ENCODE measurements at regions not wholly inside any gene's neighbourhood (a gene's known extent, or its start where the extent isn't known, plus 50 kb on each side); places are given as distances from the start of the nearest gene placed in this dataset.
"Not testable (repeated sequence)": the region's sequence is repeated elsewhere in the genome, so short reads cannot be mapped to it uniquely, and the experiment has no call there.

GRCh38 chr6:78694628-78695027 is 172.7 kb upstream of the IRAK1BP1 start:
- H3K27ac ChIP-seq (ENCODE audit: low read length); H3K36me3 ChIP-seq (ENCODE audit: control insufficient read depth in 2 of 2, insufficient read depth in 2 of 2, low read length in 2 of 2); H3K27me3 ChIP-seq (ENCODE audit: control insufficient read depth in 1 of 2, insufficient read depth in 2 of 2, low read length in 2 of 2); H3K4me1 ChIP-seq (ENCODE audit: control insufficient read depth, insufficient read depth, low read length); H3K9ac ChIP-seq (ENCODE audit: low read length in 2 of 2); H3K9me3 ChIP-seq (ENCODE audit: control insufficient read depth in 2 of 2, low read length in 2 of 2); H3K4me3 ChIP-seq (ENCODE audit: low read length in 2 of 2): not testable (repeated sequence)

- H3K36me3 ChIP-seq (ENCODE audit: control insufficient read depth in 2 of 2, insufficient read depth in 2 of 2, low read length in 2 of 2): no peaks in the 10 kb centered on the region
- H3K4me1 ChIP-seq (ENCODE audit: control insufficient read depth, insufficient read depth, low read length): no peaks in the 10 kb centered on the region
- H3K9ac ChIP-seq (ENCODE audit: low read length in 2 of 2): no peak overlapping the region
- H3K9me3 ChIP-seq (ENCODE audit: control insufficient read depth in 2 of 2, low read length in 2 of 2): no peaks in the 10 kb centered on the region
- H3K4me3 ChIP-seq (ENCODE audit: low read length in 2 of 2): no peak overlapping the region
- no peaks in the 10 kb centered on the region for H3K27me3 ChIP-seq (ENCODE audit: control insufficient read depth in 1 of 2, insufficient read depth in 2 of 2, low read length in 2 of 2)
- H3K27ac ChIP-seq (ENCODE audit: low read length): no peak overlapping the region
These were observed 166.4 kb upstream of the IRAK1BP1 start for GRCh38 chr6:78700991-78701390.

GRCh38 chr6:78701407-78701806 is 165.9 kb upstream of the IRAK1BP1 start:
- H3K27me3 ChIP-seq (ENCODE audit: control insufficient read depth in 1 of 2, insufficient read depth in 2 of 2, low read length in 2 of 2): no peaks in the 10 kb centered on the region
- no peaks in the 10 kb centered on the region for H3K36me3 ChIP-seq (ENCODE audit: control insufficient read depth in 2 of 2, insufficient read depth in 2 of 2, low read length in 2 of 2)
- no peaks in the 10 kb centered on the region for H3K9me3 ChIP-seq (ENCODE audit: control insufficient read depth in 2 of 2, low read length in 2 of 2)
- H3K27ac ChIP-seq (ENCODE audit: low read length): no peak overlapping the region
- H3K4me3 ChIP-seq (ENCODE audit: low read length in 2 of 2): no peak overlapping the region
- H3K9ac ChIP-seq (ENCODE audit: low read length in 2 of 2): no peak overlapping the region
- no peaks in the 10 kb centered on the region for H3K4me1 ChIP-seq (ENCODE audit: control insufficient read depth, insufficient read depth, low read length)

- Histone ChIP-seq H3K9ac (ENCODE audit: low read length in 2 of 2) (no peak overlapping the region), H3K27ac (ENCODE audit: low read length) (no peak overlapping the region), H3K9me3 (ENCODE audit: control insufficient read depth in 2 of 2, low read length in 2 of 2) (no peaks in the 10 kb centered on the region), H3K4me3 (ENCODE audit: low read length in 2 of 2) (no peak overlapping the region), H3K27me3 (ENCODE audit: control insufficient read depth in 1 of 2, insufficient read depth in 2 of 2, low read length in 2 of 2) (no peaks in the 10 kb centered on the region), H3K36me3 (ENCODE audit: control insufficient read depth in 2 of 2, insufficient read depth in 2 of 2, low read length in 2 of 2) (no peaks in the 10 kb centered on the region), H3K4me1 (ENCODE audit: control insufficient read depth, insufficient read depth, low read length) (no peaks in the 10 kb centered on the region)
These were observed 158.3 kb upstream of the IRAK1BP1 start for GRCh38 chr6:78709021-78709420.

GRCh38 chr6:78713564-78713963 is 153.8 kb upstream of the IRAK1BP1 start:
- H3K4me3 ChIP-seq (ENCODE audit: low read length in 2 of 2): no peak overlapping the region
- no peak overlapping the region for H3K9ac ChIP-seq (ENCODE audit: low read length in 2 of 2)
- no peaks in the 10 kb centered on the region for H3K9me3 ChIP-seq (ENCODE audit: control insufficient read depth in 2 of 2, low read length in 2 of 2)
- H3K36me3 ChIP-seq (ENCODE audit: control insufficient read depth in 2 of 2, insufficient read depth in 2 of 2, low read length in 2 of 2): no peaks in the 10 kb centered on the region
- H3K27ac ChIP-seq (ENCODE audit: low read length): no peak overlapping the region
- no peaks in the 10 kb centered on the region for H3K27me3 ChIP-seq (ENCODE audit: control insufficient read depth in 1 of 2, insufficient read depth in 2 of 2, low read length in 2 of 2)
- H3K4me1 ChIP-seq (ENCODE audit: control insufficient read depth, insufficient read depth, low read length): no peaks in the 10 kb centered on the region

GRCh38 chr6:78744144-78744543 is 123.2 kb upstream of the IRAK1BP1 start:
- H3K4me1 ChIP-seq (ENCODE audit: control insufficient read depth, insufficient read depth, low read length): no peaks in the 10 kb centered on the region
- H3K9ac ChIP-seq (ENCODE audit: low read length in 2 of 2): no peak overlapping the region
- no peaks in the 10 kb centered on the region for H3K27me3 ChIP-seq (ENCODE audit: control insufficient read depth in 1 of 2, insufficient read depth in 2 of 2, low read length in 2 of 2)
- H3K9me3 ChIP-seq (ENCODE audit: control insufficient read depth in 2 of 2, low read length in 2 of 2): peaks cover 0 to 4% of the 10 kb centered on the region in 2 donors
- no peak overlapping the region for H3K27ac ChIP-seq (ENCODE audit: low read length)
- no peak overlapping the region for H3K4me3 ChIP-seq (ENCODE audit: low read length in 2 of 2)
- no peaks in the 10 kb centered on the region for H3K36me3 ChIP-seq (ENCODE audit: control insufficient read depth in 2 of 2, insufficient read depth in 2 of 2, low read length in 2 of 2)

GRCh38 chr6:78746457-78746856 is 120.9 kb upstream of the IRAK1BP1 start:
- Histone ChIP-seq H3K9ac (ENCODE audit: low read length in 2 of 2) (no peak overlapping the region), H3K9me3 (ENCODE audit: control insufficient read depth in 2 of 2, low read length in 2 of 2) (peaks cover 0 to 4% of the 10 kb centered on the region in 2 donors), H3K27ac (ENCODE audit: low read length) (no peak overlapping the region), H3K4me3 (ENCODE audit: low read length in 2 of 2) (no peak overlapping the region), H3K4me1 (ENCODE audit: control insufficient read depth, insufficient read depth, low read length) (no peaks in the 10 kb centered on the region), H3K27me3 (ENCODE audit: control insufficient read depth in 1 of 2, insufficient read depth in 2 of 2, low read length in 2 of 2) (no peaks in the 10 kb centered on the region), H3K36me3 (ENCODE audit: control insufficient read depth in 2 of 2, insufficient read depth in 2 of 2, low read length in 2 of 2) (no peaks in the 10 kb centered on the region)

- H3K27me3 ChIP-seq (ENCODE audit: control insufficient read depth in 1 of 2, insufficient read depth in 2 of 2, low read length in 2 of 2): no peaks in the 10 kb centered on the region
- no peaks in the 10 kb centered on the region for H3K4me1 ChIP-seq (ENCODE audit: control insufficient read depth, insufficient read depth, low read length)
- H3K36me3 ChIP-seq (ENCODE audit: control insufficient read depth in 2 of 2, insufficient read depth in 2 of 2, low read length in 2 of 2): no peaks in the 10 kb centered on the region
- no peak overlapping the region for H3K27ac ChIP-seq (ENCODE audit: low read length)
- peaks cover 0 to 4% of the 10 kb centered on the region in 2 donors for H3K9me3 ChIP-seq (ENCODE audit: control insufficient read depth in 2 of 2, low read length in 2 of 2)
- no peak overlapping the region for H3K4me3 ChIP-seq (ENCODE audit: low read length in 2 of 2)
- no peak overlapping the region for H3K9ac ChIP-seq (ENCODE audit: low read length in 2 of 2)
These were observed 118.0 kb upstream of the IRAK1BP1 start for GRCh38 chr6:78749326-78749725.

- H3K36me3 ChIP-seq (ENCODE audit: control insufficient read depth in 2 of 2, insufficient read depth in 2 of 2, low read length in 2 of 2); H3K4me3 ChIP-seq (ENCODE audit: low read length in 2 of 2); H3K27me3 ChIP-seq (ENCODE audit: control insufficient read depth in 1 of 2, insufficient read depth in 2 of 2, low read length in 2 of 2); H3K4me1 ChIP-seq (ENCODE audit: control insufficient read depth, insufficient read depth, low read length); H3K9me3 ChIP-seq (ENCODE audit: control insufficient read depth in 2 of 2, low read length in 2 of 2); H3K9ac ChIP-seq (ENCODE audit: low read length in 2 of 2); H3K27ac ChIP-seq (ENCODE audit: low read length): not testable (repeated sequence)
These were observed 109.0 kb upstream of the IRAK1BP1 start for GRCh38 chr6:78758297-78758798.

GRCh38 chr6:78768271-78768670 is 99.1 kb upstream of the IRAK1BP1 start:
- no peak overlapping the region for H3K4me3 ChIP-seq (ENCODE audit: low read length in 2 of 2)
- H3K4me1 ChIP-seq (ENCODE audit: control insufficient read depth, insufficient read depth, low read length): no peaks in the 10 kb centered on the region
- no peak overlapping the region for H3K9ac ChIP-seq (ENCODE audit: low read length in 2 of 2)
- no peak overlapping the region for H3K27ac ChIP-seq (ENCODE audit: low read length)
- H3K36me3 ChIP-seq (ENCODE audit: control insufficient read depth in 2 of 2, insufficient read depth in 2 of 2, low read length in 2 of 2): no peaks in the 10 kb centered on the region
- H3K27me3 ChIP-seq (ENCODE audit: control insufficient read depth in 1 of 2, insufficient read depth in 2 of 2, low read length in 2 of 2): no peaks in the 10 kb centered on the region
- H3K9me3 ChIP-seq (ENCODE audit: control insufficient read depth in 2 of 2, low read length in 2 of 2): peaks cover 0 to 2% of the 10 kb centered on the region in 2 donors

GRCh38 chr6:78770765-78771164 is 96.6 kb upstream of the IRAK1BP1 start:
- Histone ChIP-seq H3K4me1 (ENCODE audit: control insufficient read depth, insufficient read depth, low read length) (no peaks in the 10 kb centered on the region), H3K27me3 (ENCODE audit: control insufficient read depth in 1 of 2, insufficient read depth in 2 of 2, low read length in 2 of 2) (no peaks in the 10 kb centered on the region), H3K36me3 (ENCODE audit: control insufficient read depth in 2 of 2, insufficient read depth in 2 of 2, low read length in 2 of 2) (no peaks in the 10 kb centered on the region), H3K4me3 (ENCODE audit: low read length in 2 of 2) (no peak overlapping the region), H3K9me3 (ENCODE audit: control insufficient read depth in 2 of 2, low read length in 2 of 2) (peaks cover 0 to 2% of the 10 kb centered on the region in 2 donors), H3K27ac (ENCODE audit: low read length) (no peak overlapping the region), H3K9ac (ENCODE audit: low read length in 2 of 2) (no peak overlapping the region)

Measured in stomach smooth muscle (tissue), 2 donors.